Mesothelial cell of epicardium (in vitro differentiated cells): ENCODE measurements at regions not wholly inside any gene's neighbourhood (a gene's known extent, or its start where the extent isn't known, plus 50 kb on each side); places are given as distances from the start of the nearest gene placed in this dataset.

Experiments
- DNase-seq, 2 experiments: peaks; one replicate each; pipeline ENCODE4 v3.0.0; 2021; ENCODE audit warnings: low spot score in 2 of 2; ENCODE audit not compliant: unreplicated experiment in 2 of 2
- H3K27ac Mint-ChIP-seq: 2 replicates; pipeline ENCODE4 v1.8.0; 2021; ENCODE audit warnings: mixed read lengths
- H3K27me3 Mint-ChIP-seq: 2 replicates; pipeline ENCODE4 v1.8.0; 2021; ENCODE audit warnings: low read depth, mixed read lengths
- H3K36me3 Mint-ChIP-seq: 2 replicates; pipeline ENCODE4 v1.8.0; 2021; ENCODE audit warnings: mixed read lengths
- H3K4me1 Mint-ChIP-seq: 2 replicates; pipeline ENCODE4 v1.8.0; 2021; ENCODE audit warnings: mixed read lengths
- H3K4me3 Mint-ChIP-seq: 2 replicates; pipeline ENCODE4 v1.8.0; 2021; ENCODE audit warnings: mild to moderate bottlenecking, moderate library complexity, mixed read lengths
- H3K9me3 Mint-ChIP-seq: 2 replicates; pipeline ENCODE4 v1.8.0; 2021; ENCODE audit warnings: mixed read lengths
- CTCF ChIP-seq: fragments of 200-600 bp; sonication (generic); IDR thresholded peaks from one replicate; pipeline ENCODE4 v1.5.0; 2021; ENCODE audit warnings: antibody characterized with exemption; ENCODE audit not compliant: unreplicated experiment

- Mint-ChIP-seq H3K9me3 (no peaks in the 10 kb centered on the region), H3K27me3 (no peaks in the 10 kb centered on the region), H3K4me1 (peaks cover 32% of the 10 kb centered on the region), H3K36me3 (peaks cover 18% of the 10 kb centered on the region), H3K27ac (peak overlapping the region; percentile 43), H3K4me3 (no peak overlapping the region)
- DNase-seq, result no peak
- no peak for TF ChIP-seq CTCF
Observed at GRCh38 chr22:23392420-23393121, 187.5 kb downstream of the IGLL1 start.

- H3K9me3 Mint-ChIP-seq, result no peaks in the 10 kb centered on the region
- H3K27me3 Mint-ChIP-seq, result no peaks in the 10 kb centered on the region
- H3K36me3 Mint-ChIP-seq, result peaks cover 12% of the 10 kb centered on the region
- TF ChIP-seq CTCF, result no peak
- no peak for DNase-seq
- no peak overlapping the region for H3K4me3 Mint-ChIP-seq
- peak overlapping the region; percentile 86 for H3K27ac Mint-ChIP-seq
- H3K4me1 Mint-ChIP-seq, result peaks cover 26% of the 10 kb centered on the region
Observed at GRCh38 chr22:23391022-23391421, 189.1 kb downstream of the IGLL1 start.

GRCh38 chr22:23389271-23390071, 190.6 kb downstream of the IGLL1 start:
- no peak for TF ChIP-seq CTCF
- Mint-ChIP-seq H3K36me3 (peaks cover 12% of the 10 kb centered on the region), H3K27ac (peak overlapping the region; percentile 73), H3K9me3 (no peaks in the 10 kb centered on the region), H3K4me3 (no peak overlapping the region), H3K4me1 (peaks cover 30% of the 10 kb centered on the region), H3K27me3 (no peaks in the 10 kb centered on the region)
- DNase-seq, result no peak

- H3K36me3 Mint-ChIP-seq, result peaks cover 12% of the 10 kb centered on the region
- no peak for DNase-seq
- peaks cover 37% of the 10 kb centered on the region for H3K4me1 Mint-ChIP-seq
- TF ChIP-seq CTCF, result no peak
- H3K27ac Mint-ChIP-seq, result no peak overlapping the region
- H3K9me3 Mint-ChIP-seq, result no peaks in the 10 kb centered on the region
- H3K4me3 Mint-ChIP-seq, result no peak overlapping the region
- no peaks in the 10 kb centered on the region for H3K27me3 Mint-ChIP-seq
Observed at GRCh38 chr22:23388517-23388890, 191.6 kb downstream of the IGLL1 start.

GRCh38 chr22:23387827-23388516, 192.1 kb downstream of the IGLL1 start:
- no peak for TF ChIP-seq CTCF
- Mint-ChIP-seq H3K27ac (no peak overlapping the region), H3K9me3 (no peaks in the 10 kb centered on the region), H3K27me3 (no peaks in the 10 kb centered on the region), H3K4me1 (peaks cover 43% of the 10 kb centered on the region), H3K36me3 (peaks cover 12% of the 10 kb centered on the region), H3K4me3 (no peak overlapping the region)
- no peak for DNase-seq
